Ascending aorta (tissue), 2 donors: ENCODE measurements at regions not wholly inside any gene's neighbourhood (a gene's known extent, or its start where the extent isn't known, plus 50 kb on each side); places are given as distances from the start of the nearest gene placed in this dataset.

Experiments
- DNase-seq, 2 donors: peaks; one replicate each; pipeline ENCODE4 v3.0.0-alpha.2; 2019; ENCODE audit warnings: low spot score in 2 of 2
- H3K27ac ChIP-seq, 2 donors: fragments of 200-600 bp; sonication (generic); one replicate each; pipeline ENCODE4 v1.5.1; 2016 to 2017; ENCODE audit warnings: mild to moderate bottlenecking in 1 of 2
- H3K27me3 ChIP-seq: fragments of 200-600 bp; sonication (generic); one replicate; pipeline ENCODE4 v1.5.1; 2017
- H3K36me3 ChIP-seq, 2 donors: fragments of 200-600 bp; sonication (generic); one replicate each; pipeline ENCODE4 v1.5.1; 2016
- H3K4me1 ChIP-seq, 2 donors: fragments of 200-600 bp; sonication (generic); one replicate each; pipeline ENCODE4 v1.5.1; 2016 to 2017; ENCODE audit warnings: mild to moderate bottlenecking in 1 of 2
- H3K4me3 ChIP-seq, 2 donors: fragments of 200-600 bp; sonication (generic); one replicate each; pipeline ENCODE4 v1.5.1; 2016 to 2017; ENCODE audit warnings: mild to moderate bottlenecking in 1 of 2
- H3K9me3 ChIP-seq, 2 donors: fragments of 200-600 bp; sonication (generic); one replicate each; pipeline ENCODE4 v1.5.1; 2016
- CTCF ChIP-seq, 3 experiments: fragments of 200-600 bp in 2 of 3; fragments of 450-650 bp in 1 of 3; sonication (generic) in 2 of 3; IDR thresholded peaks; one replicate each; pipeline ENCODE4 v1.5.1; 2016 to 2019; ENCODE audit warnings: antibody characterized with exemption in 3 of 3, mild to moderate bottlenecking in 1 of 3, moderate library complexity in 1 of 3
- intact Hi-C: fragments of 100-400 bp; cut with DNase I; formaldehyde crosslinking; loops from one replicate; pipeline ENCODE4 v1.15.1; 2023

GRCh38 chr5:30034870-30035269 is 1158.6 kb upstream of the CDH6 start:
- H3K9me3 ChIP-seq: no peaks in the 10 kb centered on the region
- H3K4me3 ChIP-seq: no peak overlapping the region
- H3K4me1 ChIP-seq: no peaks in the 10 kb centered on the region
- H3K27ac ChIP-seq: no peak overlapping the region
- intact Hi-C loops: no loop called here
- DNase-seq: no peak
- H3K36me3 ChIP-seq: no peaks in the 10 kb centered on the region
- TF ChIP-seq CTCF (IDR thresholded peaks at IDR 0.05): no peak
- H3K27me3 ChIP-seq: no peaks in the 10 kb centered on the region

GRCh38 chr5:30030101-30030500 is 1163.4 kb upstream of the CDH6 start:
- H3K4me1 ChIP-seq: no peaks in the 10 kb centered on the region
- no peaks in the 10 kb centered on the region for H3K27me3 ChIP-seq
- no peaks in the 10 kb centered on the region for H3K9me3 ChIP-seq
- no peaks in the 10 kb centered on the region for H3K36me3 ChIP-seq
- no peak for TF ChIP-seq CTCF (IDR thresholded peaks at IDR 0.05)
- no peak overlapping the region for H3K4me3 ChIP-seq
- no peak overlapping the region for H3K27ac ChIP-seq
- no peak for DNase-seq
- intact Hi-C loops: no loop called here

- DNase-seq: no peak
- no peak overlapping the region for H3K27ac ChIP-seq
- H3K36me3 ChIP-seq: no peaks in the 10 kb centered on the region
- H3K4me1 ChIP-seq: no peaks in the 10 kb centered on the region
- H3K9me3 ChIP-seq: no peaks in the 10 kb centered on the region
- no peak overlapping the region for H3K4me3 ChIP-seq
- no peak for TF ChIP-seq CTCF (IDR thresholded peaks at IDR 0.05)
- no peaks in the 10 kb centered on the region for H3K27me3 ChIP-seq
- intact Hi-C loops: no loop called here
Measured at GRCh38 chr5:30001826-30002225, 1191.7 kb upstream of the CDH6 start.

- DNase-seq: no peak
- no peaks in the 10 kb centered on the region for H3K4me1 ChIP-seq
- no peaks in the 10 kb centered on the region for H3K9me3 ChIP-seq
- H3K27me3 ChIP-seq: no peaks in the 10 kb centered on the region
- H3K36me3 ChIP-seq: no peaks in the 10 kb centered on the region
- H3K4me3 ChIP-seq: no peak overlapping the region
- no peak for TF ChIP-seq CTCF (IDR thresholded peaks at IDR 0.05)
- intact Hi-C loops: no loop called here
- no peak overlapping the region for H3K27ac ChIP-seq
Measured at GRCh38 chr5:30000231-30000630, 1193.3 kb upstream of the CDH6 start.

GRCh38 chr5:29995154-29995553 is 1198.3 kb upstream of the CDH6 start:
- Histone ChIP-seq H3K9me3 (no peaks in the 10 kb centered on the region), H3K4me3 (no peak overlapping the region), H3K36me3 (no peaks in the 10 kb centered on the region), H3K4me1 (no peaks in the 10 kb centered on the region), H3K27me3 (no peaks in the 10 kb centered on the region), H3K27ac (no peak overlapping the region)
- DNase-seq: no peak
- no peak for TF ChIP-seq CTCF (IDR thresholded peaks at IDR 0.05)
- intact Hi-C loops: no loop called here

- DNase-seq: no peak
- H3K9me3 ChIP-seq: no peaks in the 10 kb centered on the region
- no peak overlapping the region for H3K4me3 ChIP-seq
- no peak overlapping the region for H3K27ac ChIP-seq
- no peaks in the 10 kb centered on the region for H3K27me3 ChIP-seq
- no peaks in the 10 kb centered on the region for H3K36me3 ChIP-seq
- TF ChIP-seq CTCF (IDR thresholded peaks at IDR 0.05): no peak
- intact Hi-C loops: no loop called here
- H3K4me1 ChIP-seq: no peaks in the 10 kb centered on the region
Measured at GRCh38 chr5:29994519-29994918, 1199.0 kb upstream of the CDH6 start.
